DOHH2 (cell line): ENCODE measurements at regions not wholly inside any gene's neighbourhood (a gene's known extent, or its start where the extent isn't known, plus 50 kb on each side); places are given as distances from the start of the nearest gene placed in this dataset.

ENCODE experiments used
- CTCF ChIP-seq: fragments of 200-600 bp; sonication (generic); IDR thresholded peaks from one replicate; pipeline ENCODE4 v1.5.1; 2014; ENCODE audit warnings: antibody characterized with exemption, mild to moderate bottlenecking, low read depth, low read length; ENCODE audit not compliant: poor library complexity, severe bottlenecking
- EZH2phosphoT487 ChIP-seq: fragments of 200-600 bp; sonication (generic); IDR thresholded peaks from 2 replicates; pipeline ENCODE4 v1.6.1; 2017; ENCODE audit warnings: borderline replicate concordance, mild to moderate bottlenecking, antibody characterized with exemption, low read length, moderate library complexity, mixed read lengths

- TF ChIP-seq CTCF (no peak), EZH2phosphoT487 (no peak)
These were observed 1068.8 kb downstream of the ARAP2 start for GRCh38 chr4:35175487-35175886.
